ENCODE measurements at regions not wholly inside any gene's neighbourhood (a gene's known extent, or its start where the extent isn't known, plus 50 kb on each side); places are given as distances from the start of the nearest gene placed in this dataset.
A peak's percentile ranks its signal among the peaks of the same experiment; 100 is the strongest.
"Not testable (repeated sequence)": the region's sequence is repeated elsewhere in the genome, so short reads cannot be mapped to it uniquely, and the experiment has no call there.

- ATAC-seq (no peak), DNase-seq (no peak)
- Histone ChIP-seq H3K36me3 (ENCODE audit: low read depth) (no peaks in the 10 kb centered on the region), H3K4me3 (no peak overlapping the region), H3K4me1 (ENCODE audit: low read depth) (no peaks in the 10 kb centered on the region), H3K9me3 (no peaks in the 10 kb centered on the region)
- no peak for TF ChIP-seq CTCF (IDR thresholded peaks at IDR 0.05)
- intact Hi-C loops (cut with DNase I, micrococcal nuclease): no loop called here
Measured at GRCh38 chr10:108338146-108338545, 1173.6 kb upstream of the SORCS1 start.

DNA sequence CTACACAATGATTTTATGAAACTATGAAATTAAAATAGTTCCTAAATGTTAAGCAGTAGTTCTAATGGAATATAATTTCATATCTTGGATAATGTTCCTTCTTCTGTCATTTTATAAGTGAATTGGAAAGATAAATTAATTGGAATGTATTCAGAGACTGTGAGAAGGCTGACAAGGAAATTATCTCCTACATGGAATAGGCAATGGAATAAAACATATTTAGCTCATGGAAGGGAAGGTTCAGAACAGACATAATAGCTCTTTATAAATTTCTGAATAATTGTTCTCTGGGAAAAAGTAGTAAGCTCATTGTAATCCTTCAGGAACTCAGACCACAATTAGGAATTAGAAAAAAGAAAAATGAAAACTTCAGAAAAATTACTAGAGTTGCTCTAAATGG lies 1172.3 kb upstream of the SORCS1 start:
- TF ChIP-seq CTCF (IDR thresholded peaks at IDR 0.05): no peak
- H3K9me3 ChIP-seq: no peaks in the 10 kb centered on the region
- no peaks in the 10 kb centered on the region for H3K4me1 ChIP-seq (ENCODE audit: low read depth)
- H3K4me3 ChIP-seq: no peak overlapping the region
- H3K36me3 ChIP-seq (ENCODE audit: low read depth): no peaks in the 10 kb centered on the region
- DNase-seq (no peak), ATAC-seq (no peak)
- intact Hi-C loops (cut with DNase I, micrococcal nuclease): no loop called here

GRCh38 chr10:108327706-108328105 lies 1163.2 kb upstream of the SORCS1 start:
- no peak for TF ChIP-seq CTCF (IDR thresholded peaks at IDR 0.05)
- H3K9me3 ChIP-seq: no peaks in the 10 kb centered on the region
- H3K4me3 ChIP-seq: no peak overlapping the region
- DNase-seq (no peak), ATAC-seq (no peak)
- no peaks in the 10 kb centered on the region for H3K4me1 ChIP-seq (ENCODE audit: low read depth)
- H3K36me3 ChIP-seq (ENCODE audit: low read depth): no peaks in the 10 kb centered on the region
- intact Hi-C loops (cut with DNase I, micrococcal nuclease): no loop called here

DNA sequence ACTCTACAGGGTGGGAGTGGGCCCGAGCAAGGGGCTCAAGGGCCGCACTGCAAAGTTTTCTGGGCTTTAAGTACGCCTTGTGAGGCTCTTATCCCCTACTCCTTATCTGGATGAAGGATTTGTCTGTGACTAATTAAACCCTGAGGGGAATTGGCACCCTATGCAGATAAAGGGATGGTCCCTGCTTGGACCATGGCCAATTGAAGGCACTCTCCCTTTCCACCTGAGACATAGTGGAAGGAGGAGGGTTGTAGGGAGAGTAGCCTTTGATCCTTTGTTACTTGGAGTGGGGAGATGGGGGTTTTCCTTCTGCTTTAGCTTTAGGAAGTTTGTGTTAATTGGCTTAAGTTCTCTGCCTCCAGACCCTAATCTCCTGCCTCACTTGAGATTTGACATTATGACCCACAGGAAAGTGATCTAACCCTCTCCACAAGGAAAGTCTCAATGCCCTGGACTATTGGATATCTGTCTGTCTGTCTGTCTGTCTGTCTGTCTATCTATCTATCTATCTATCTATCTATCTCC lies 1158.8 kb upstream of the SORCS1 start:
- no peak for ATAC-seq
- intact Hi-C loops (cut with DNase I, micrococcal nuclease): no loop called here
- DNase-seq: no peak
- Histone ChIP-seq H3K4me3 (no peak overlapping the region), H3K36me3 (ENCODE audit: low read depth) (no peaks in the 10 kb centered on the region), H3K4me1 (ENCODE audit: low read depth) (no peaks in the 10 kb centered on the region), H3K9me3 (no peaks in the 10 kb centered on the region)
- TF ChIP-seq CTCF (IDR thresholded peaks at IDR 0.05): no peak

DNA sequence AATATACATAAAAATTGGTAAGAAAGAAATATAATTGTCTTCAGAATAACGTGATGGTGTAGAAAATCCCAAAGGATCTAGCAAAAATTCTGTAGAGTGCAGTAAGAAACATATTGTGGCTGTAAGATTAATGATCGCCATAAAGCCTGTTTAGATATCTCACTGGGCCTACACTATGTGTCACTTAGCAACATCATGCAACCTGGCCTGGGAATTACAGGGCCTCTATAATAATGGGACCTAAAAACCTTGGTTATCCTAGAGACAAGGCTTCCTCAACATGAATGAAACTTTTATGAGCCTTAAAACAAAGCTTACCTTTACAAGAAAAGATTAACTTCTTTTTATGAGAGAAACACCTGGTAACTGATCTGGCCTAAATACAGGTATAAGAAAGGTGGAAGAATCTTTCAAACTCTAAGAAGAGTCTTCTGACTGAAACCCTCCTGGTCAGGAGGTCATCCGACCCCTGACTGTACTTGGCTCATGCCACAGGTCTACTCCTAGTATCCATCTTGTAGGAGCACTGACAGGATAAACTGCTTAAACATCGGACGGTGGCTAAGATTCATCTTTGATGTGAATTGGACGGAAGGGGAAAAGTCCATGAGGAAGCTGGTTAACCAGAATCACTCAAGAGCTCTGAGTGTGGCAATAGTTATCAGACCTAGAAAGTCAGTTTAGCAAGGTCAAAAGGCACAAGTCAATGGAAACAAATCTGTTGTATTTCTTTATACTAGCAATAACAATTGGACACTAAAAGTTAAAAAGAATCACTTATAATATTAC lies 1155.1 kb upstream of the SORCS1 start:
- H3K36me3 ChIP-seq (ENCODE audit: low read depth): no peaks in the 10 kb centered on the region
- DNase-seq: peak in 1 of 3 donors; percentile 7
- peak; percentile 97 for ATAC-seq
- H3K9me3 ChIP-seq: no peaks in the 10 kb centered on the region
- H3K4me3 ChIP-seq: no peak overlapping the region
- H3K4me1 ChIP-seq (ENCODE audit: low read depth): no peaks in the 10 kb centered on the region
- intact Hi-C loops (cut with DNase I, micrococcal nuclease): no loop called here
- no peak for TF ChIP-seq CTCF (IDR thresholded peaks at IDR 0.05)

- H3K4me1 ChIP-seq (ENCODE audit: low read depth); ATAC-seq; H3K36me3 ChIP-seq (ENCODE audit: low read depth); intact Hi-C loops (cut with DNase I, micrococcal nuclease); H3K9me3 ChIP-seq; H3K4me3 ChIP-seq; DNase-seq: not testable (repeated sequence)
Measured at GRCh38 chr10:108315636-108316035, 1151.1 kb upstream of the SORCS1 start.

Measured in mucosa of descending colon (tissue), 3 donors.